HepG2 (cell line): ENCODE measurements at regions not wholly inside any gene's neighbourhood (a gene's known extent, or its start where the extent isn't known, plus 50 kb on each side); places are given as distances from the start of the nearest gene placed in this dataset.

Experiments used
- ATAC-seq: fragments of 200-7000 bp; cut with Tn5 transposase; 3 replicates; pipeline ENCODE4 v1.9.1; 2020; ENCODE audit warnings: mild to moderate bottlenecking, moderate library complexity
- BruUV-seq: library from RNA; stranded (reverse); fragments of 400-500 nt; replicated peaks from 2 replicates; lab custom pipeline; 2021; lab: Mats Ljungman, UMichigan
- CTCF ChIA-PET: fragments of 300-600 bp; formaldehyde crosslinking; extraction: SDS; loops from one replicate; lab custom pipeline; 2021; ENCODE audit warnings: low total read pairs, inconsistent platforms, low intra/inter-chr PET ratio; lab: Yijun Ruan, JAX
- POLR2A ChIA-PET: fragments of 350-600 bp; sonication (Branson Sonifier 250); formaldehyde crosslinking; loops from one replicate; lab custom pipeline; 2020; ENCODE audit warnings: antibody characterized with exemption, inconsistent platforms; lab: Yijun Ruan, JAX
- DNase-seq: peaks from one replicate; pipeline ENCODE4 v3.0.0-alpha.2; 2015; ENCODE audit warnings: low spot score
- FAIRE-seq: peaks from 3 replicates; lab custom pipeline; 2011; peaks lifted over from hg19 to GRCh38; lab: Jason Lieb, UNC
- H2AFZ ChIP-seq: one replicate; pipeline ENCODE4 v1.6.1; 2011; ENCODE audit warnings: low read length, inconsistent platforms
- H3K27ac ChIP-seq: fragments of 300-600 bp; 3 replicates; pipeline ENCODE4 v1.8.0; 2011; ENCODE audit warnings: mixed run types, mild to moderate bottlenecking, mixed read lengths, low read length, inconsistent platforms; ENCODE audit not compliant: insufficient read depth; ENCODE audit errors: extremely low read length
- H3K27me3 ChIP-seq, 2 experiments: fragments of 200-600 bp in 1 of 2; 2 replicates in 1 of 2; 3 replicates in 1 of 2; pipeline versions ENCODE4 v1.6.0 to v1.8.0; 2011; ENCODE audit warnings: low read length in 2 of 2, mild to moderate bottlenecking in 2 of 2, moderate library complexity in 2 of 2, inconsistent platforms in 1 of 2; ENCODE audit not compliant: insufficient read depth in 2 of 2, control insufficient read depth in 1 of 2
- H3K36me3 ChIP-seq, 2 experiments: fragments of 200-600 bp in 1 of 2; replicated peaks in 1 of 2; 2 replicates in 1 of 2; 3 replicates in 1 of 2; pipeline versions ENCODE4 v1.5.1 to v1.8.0; 2011; ENCODE audit warnings: low read length in 2 of 2, inconsistent platforms in 1 of 2; ENCODE audit not compliant: insufficient read depth in 2 of 2, control insufficient read depth in 1 of 2
- H3K4me1 ChIP-seq: 2 replicates; pipeline ENCODE4 v1.5.1; 2012; ENCODE audit warnings: low read length, inconsistent platforms; ENCODE audit not compliant: insufficient read depth
- H3K4me2 ChIP-seq: 2 replicates; pipeline ENCODE4 v1.6.0; 2011; ENCODE audit warnings: low read depth, low read length, inconsistent platforms
- H3K4me3 ChIP-seq, 3 experiments: fragments of 200-600 bp in 1 of 3; sonication (generic), shearing (Covaris generic) in 1 of 3; replicated peaks in 1 of 3; 2 replicates each; pipeline ENCODE4 v1.5.1; 2011 to 2016; ENCODE audit warnings: low read length in 3 of 3, inconsistent platforms in 2 of 3, low read depth in 2 of 3, mild to moderate bottlenecking in 2 of 3, control low read depth in 1 of 3, mixed read lengths in 1 of 3; ENCODE audit not compliant: insufficient read depth in 1 of 3
- H3K79me2 ChIP-seq: one replicate; pipeline ENCODE4 v1.6.1; 2011; ENCODE audit warnings: low read length, inconsistent platforms; ENCODE audit not compliant: insufficient read depth
- H3K9ac ChIP-seq: 2 replicates; pipeline ENCODE4 v1.6.0; 2011; ENCODE audit warnings: mild to moderate bottlenecking, low read depth, low read length, inconsistent platforms; ENCODE audit not compliant: insufficient read depth
- H3K9me3 ChIP-seq: 2 replicates; pipeline ENCODE4 v1.5.1; 2012; ENCODE audit warnings: mild to moderate bottlenecking, low read length
- H4K20me1 ChIP-seq: 2 replicates; pipeline ENCODE4 v1.6.0; 2011; ENCODE audit warnings: inconsistent platforms, mild to moderate bottlenecking, low read length, moderate library complexity; ENCODE audit not compliant: insufficient read depth
- BHLHE40 ChIP-seq: IDR thresholded peaks from 2 replicates; pipeline ENCODE4 v1.6.1; 2011; ENCODE audit warnings: low read length, improper control_type of control experiment
- KDM1A ChIP-seq: IDR thresholded peaks from 2 replicates; pipeline ENCODE4 v1.6.1; 2016; ENCODE audit warnings: missing compliant biosample characterization
- NFATC3 ChIP-seq: sonication (generic); formaldehyde crosslinking; IDR thresholded peaks from 2 replicates; pipeline ENCODE4 v1.5.1; 2020; ENCODE audit warnings: mild to moderate bottlenecking, missing genetic modification reagents
- PRPF4 ChIP-seq: fragments of 200-400 bp; formaldehyde crosslinking; IDR thresholded peaks from 2 replicates; pipeline ENCODE4 v1.6.1; 2016; ENCODE audit warnings: low read length, low read depth; ENCODE audit not compliant: poor library complexity, severe bottlenecking
- RFX3 ChIP-seq: IDR thresholded peaks from 2 replicates; pipeline ENCODE4 v1.6.1; 2016; ENCODE audit warnings: missing biosample characterization, missing genetic modification reagents
- SETDB1 ChIP-seq: sonication (generic); formaldehyde crosslinking; IDR thresholded peaks from 2 replicates; pipeline ENCODE4 v1.5.1; 2020; ENCODE audit warnings: missing genetic modification reagents, mild to moderate bottlenecking, borderline replicate concordance
- SMARCC2 ChIP-seq: fragments of 450-650 bp; IDR thresholded peaks from 2 replicates; pipeline ENCODE4 v1.6.1; 2017; ENCODE audit warnings: antibody characterized with exemption, mild to moderate bottlenecking
- ZNF20 ChIP-seq: sonication (generic); formaldehyde crosslinking; IDR thresholded peaks from 2 replicates; pipeline ENCODE4 v1.4.0; 2020; ENCODE audit warnings: mild to moderate bottlenecking, moderate library complexity, missing genetic modification reagents
- ZNF225 ChIP-seq: sonication (generic); formaldehyde crosslinking; IDR thresholded peaks from 2 replicates; pipeline ENCODE4 v1.4.0; 2020; ENCODE audit warnings: mild to moderate bottlenecking, missing genetic modification reagents
- ZNF510 ChIP-seq: sonication (generic); formaldehyde crosslinking; IDR thresholded peaks from 2 replicates; pipeline ENCODE4 v1.4.0; 2020; ENCODE audit warnings: low read depth, mild to moderate bottlenecking, missing genetic modification reagents
- ZNF556 ChIP-seq: sonication (generic); formaldehyde crosslinking; IDR thresholded peaks from 2 replicates; pipeline ENCODE4 v1.4.0; 2020; ENCODE audit warnings: mild to moderate bottlenecking, missing genetic modification reagents, borderline replicate concordance
- WGBS: methylation state at CpG from one replicate; pipeline ENCODE4 v1.1.6; 2017; ENCODE audit warnings: low lambda C conversion rate; 5-methylcytosine and 5-hydroxymethylcytosine counted together
- in situ Hi-C: cut with HindIII; loops from 2 replicates; pipeline ENCODE4 v1.10.0; 2017; ENCODE audit warnings: low pct_unique_long_range_greater_than_20kb; ENCODE audit not compliant: extremely low pct_ligation_motif_present
- intact Hi-C: fragments of 100-400 bp; cut with micrococcal nuclease; formaldehyde crosslinking; loops from one replicate; pipeline ENCODE4 v1.10.0; 2022; ENCODE audit not compliant: unreplicated experiment
- TF ChIP-seq, protein P1 (sequence below): sonication (generic); formaldehyde crosslinking; IDR thresholded peaks from 2 replicates; pipeline ENCODE4 v1.9.0; 2022; ENCODE audit warnings: low read depth, missing genetic modification reagents
- TF ChIP-seq, protein P2 (sequence below): sonication (generic); formaldehyde crosslinking; IDR thresholded peaks from 2 replicates; pipeline ENCODE4 v1.5.1; 2020; ENCODE audit warnings: mild to moderate bottlenecking, missing genetic modification reagents, moderate library complexity

DNA sequence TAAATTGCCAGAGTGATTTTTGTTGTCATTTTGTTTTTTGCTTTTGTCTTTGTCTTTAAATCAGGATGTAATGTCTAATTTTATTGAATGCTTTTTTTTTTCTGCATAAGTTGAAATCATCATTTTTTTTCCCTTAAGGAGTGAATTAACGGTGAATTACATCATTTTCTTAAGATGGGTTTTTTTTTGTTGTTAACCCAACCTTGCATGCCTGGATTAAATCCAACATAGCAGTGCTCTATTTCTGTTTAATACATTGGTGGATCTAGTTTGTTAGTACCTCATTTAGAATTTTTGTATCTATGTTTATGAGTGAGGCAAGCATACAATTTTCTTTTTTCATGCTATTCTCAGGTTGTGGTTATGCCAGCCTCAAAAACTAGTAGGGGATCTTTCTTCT, 186.4 kb upstream of the TMC3 start:
- ATAC-seq, result no peak
- in situ Hi-C loops, result no loop called here

More for the DNA sequence above, 186.4 kb upstream of the TMC3 start:
- WGBS, result 5% methylated on average over 1 of the region's 1 CpG
- no TSS peak for BruUV-seq
- no peak overlapping the region for H3K4me3 ChIP-seq
- no peaks in the 10 kb centered on the region for H3K79me2 ChIP-seq
- H2AFZ ChIP-seq, result no peak overlapping the region
- TF ChIP-seq RFX3 (CRISPR knock-in tag), result no peak
- TF ChIP-seq BHLHE40, result no peak
- TF ChIP-seq ZNF556 (CRISPR knock-in tag), result no peak
- no peak for TF ChIP-seq NFATC3
- no peak for TF ChIP-seq ZNF510
- no peak for TF ChIP-seq ZNF20 (CRISPR knock-in tag)
- no peak for TF ChIP-seq SETDB1 (CRISPR knock-in tag)
- TF ChIP-seq, protein P1, sequence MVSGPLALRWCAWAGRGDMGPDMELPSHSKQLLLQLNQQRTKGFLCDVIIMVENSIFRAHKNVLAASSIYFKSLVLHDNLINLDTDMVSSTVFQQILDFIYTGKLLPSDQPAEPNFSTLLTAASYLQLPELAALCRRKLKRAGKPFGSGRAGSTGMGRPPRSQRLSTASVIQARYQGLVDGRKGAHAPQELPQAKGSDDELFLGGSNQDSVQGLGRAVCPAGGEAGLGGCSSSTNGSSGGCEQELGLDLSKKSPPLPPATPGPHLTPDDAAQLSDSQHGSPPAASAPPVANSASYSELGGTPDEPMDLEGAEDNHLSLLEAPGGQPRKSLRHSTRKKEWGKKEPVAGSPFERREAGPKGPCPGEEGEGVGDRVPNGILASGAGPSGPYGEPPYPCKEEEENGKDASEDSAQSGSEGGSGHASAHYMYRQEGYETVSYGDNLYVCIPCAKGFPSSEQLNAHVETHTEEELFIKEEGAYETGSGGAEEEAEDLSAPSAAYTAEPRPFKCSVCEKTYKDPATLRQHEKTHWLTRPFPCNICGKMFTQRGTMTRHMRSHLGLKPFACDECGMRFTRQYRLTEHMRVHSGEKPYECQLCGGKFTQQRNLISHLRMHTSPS (CRISPR knock-in tag), result no peak
- no peak for TF ChIP-seq SMARCC2
- TF ChIP-seq, protein P2, sequence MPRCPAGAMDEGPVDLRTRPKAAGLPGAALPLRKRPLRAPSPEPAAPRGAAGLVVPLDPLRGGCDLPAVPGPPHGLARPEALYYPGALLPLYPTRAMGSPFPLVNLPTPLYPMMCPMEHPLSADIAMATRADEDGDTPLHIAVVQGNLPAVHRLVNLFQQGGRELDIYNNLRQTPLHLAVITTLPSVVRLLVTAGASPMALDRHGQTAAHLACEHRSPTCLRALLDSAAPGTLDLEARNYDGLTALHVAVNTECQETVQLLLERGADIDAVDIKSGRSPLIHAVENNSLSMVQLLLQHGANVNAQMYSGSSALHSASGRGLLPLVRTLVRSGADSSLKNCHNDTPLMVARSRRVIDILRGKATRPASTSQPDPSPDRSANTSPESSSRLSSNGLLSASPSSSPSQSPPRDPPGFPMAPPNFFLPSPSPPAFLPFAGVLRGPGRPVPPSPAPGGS (CRISPR knock-in tag), result no peak
- no peak for TF ChIP-seq PRPF4
- TF ChIP-seq ZNF225, result no peak
- no peak for TF ChIP-seq KDM1A (CRISPR knock-in tag)
- POLR2A ChIA-PET, result no interaction called here
- no peaks in the 10 kb centered on the region for H4K20me1 ChIP-seq
- no peaks in the 10 kb centered on the region for H3K9me3 ChIP-seq
- no peak overlapping the region for H3K27ac ChIP-seq
- FAIRE-seq, result no peak
- CTCF ChIA-PET, result no interaction called here
- no peak overlapping the region for H3K4me2 ChIP-seq
- H3K27me3 ChIP-seq, result no peaks in the 10 kb centered on the region
- H3K9ac ChIP-seq, result no peak overlapping the region
- no peaks in the 10 kb centered on the region for H3K36me3 ChIP-seq
- DNase-seq, result no peak
- intact Hi-C loops, result no loop called here
- no peaks in the 10 kb centered on the region for H3K4me1 ChIP-seq
